GM18505 (cell line): ENCODE measurements at regions not wholly inside any gene's neighbourhood (a gene's known extent, or its start where the extent isn't known, plus 50 kb on each side); places are given as distances from the start of the nearest gene placed in this dataset.

ENCODE experiments used
- ATAC-seq: cut with Tn5 transposase; IDR thresholded peaks from one replicate; pipeline ENCODE4 v1.9.1; 2021; ENCODE audit not compliant: unreplicated experiment
- POLR2A ChIP-seq: IDR thresholded peaks from 4 replicates; pipeline ENCODE4 v1.6.1; 2011; ENCODE audit warnings: borderline replicate concordance; ENCODE audit not compliant: insufficient read depth, insufficient read length; ENCODE audit errors: extremely low read depth

DNA sequence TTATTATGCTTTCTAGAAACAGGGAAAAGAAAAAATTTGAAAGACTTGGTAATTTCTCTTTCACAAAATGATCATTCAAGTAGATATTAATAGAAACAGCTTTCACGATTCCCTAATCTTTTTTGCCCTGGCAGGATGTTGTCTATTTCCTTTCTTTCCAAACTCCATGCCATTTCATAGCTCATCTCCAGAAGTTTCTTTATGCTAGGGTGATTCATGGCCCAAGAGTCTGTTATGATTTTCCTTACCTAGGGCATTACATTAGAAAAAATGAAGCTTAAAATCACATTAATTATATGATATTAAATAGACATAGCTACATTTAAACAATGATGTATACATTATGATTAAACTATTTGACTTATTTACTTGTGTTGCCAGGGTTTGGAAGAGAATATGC lies 762.1 kb downstream of the LTN1 start:
- TF ChIP-seq POLR2A = no peak
- no peak for ATAC-seq

DNA sequence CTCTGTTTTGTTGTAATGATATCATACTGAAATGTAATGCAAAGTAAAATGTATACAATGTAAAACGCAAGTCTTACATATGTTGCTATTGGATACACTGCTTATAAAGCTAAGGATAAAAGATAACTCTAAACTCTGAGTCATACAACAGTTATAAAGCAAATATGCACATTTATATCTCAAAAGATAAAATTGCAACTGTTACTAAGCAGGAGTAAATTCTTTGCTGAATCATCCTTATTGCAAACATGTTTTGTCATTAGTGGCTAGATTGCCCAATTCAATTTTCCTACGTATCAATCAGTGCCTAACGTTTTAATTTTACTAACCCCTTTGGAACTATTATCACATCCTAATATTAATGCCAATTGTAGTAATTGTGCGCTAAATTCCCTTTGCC lies 762.9 kb downstream of the LTN1 start:
- no peak for TF ChIP-seq POLR2A
- ATAC-seq = no peak

DNA sequence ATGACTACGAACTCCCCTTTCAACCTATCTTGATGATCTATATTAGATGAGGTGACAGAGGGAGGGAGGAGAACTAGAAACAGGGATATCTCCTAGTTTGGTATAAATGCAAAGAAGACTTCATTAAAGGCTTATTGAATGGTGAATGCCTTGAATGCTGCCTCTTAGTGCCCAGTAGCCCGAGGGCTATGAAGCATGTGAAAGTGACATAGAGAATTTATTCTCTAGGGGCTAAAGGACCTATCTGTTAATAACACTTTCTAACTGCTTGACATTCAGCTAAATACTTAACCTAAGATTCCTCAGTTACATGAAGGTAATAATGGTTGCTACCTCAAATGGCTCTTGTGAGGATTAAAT lies 764.1 kb downstream of the LTN1 start:
- no peak for TF ChIP-seq POLR2A
- no peak for ATAC-seq

DNA sequence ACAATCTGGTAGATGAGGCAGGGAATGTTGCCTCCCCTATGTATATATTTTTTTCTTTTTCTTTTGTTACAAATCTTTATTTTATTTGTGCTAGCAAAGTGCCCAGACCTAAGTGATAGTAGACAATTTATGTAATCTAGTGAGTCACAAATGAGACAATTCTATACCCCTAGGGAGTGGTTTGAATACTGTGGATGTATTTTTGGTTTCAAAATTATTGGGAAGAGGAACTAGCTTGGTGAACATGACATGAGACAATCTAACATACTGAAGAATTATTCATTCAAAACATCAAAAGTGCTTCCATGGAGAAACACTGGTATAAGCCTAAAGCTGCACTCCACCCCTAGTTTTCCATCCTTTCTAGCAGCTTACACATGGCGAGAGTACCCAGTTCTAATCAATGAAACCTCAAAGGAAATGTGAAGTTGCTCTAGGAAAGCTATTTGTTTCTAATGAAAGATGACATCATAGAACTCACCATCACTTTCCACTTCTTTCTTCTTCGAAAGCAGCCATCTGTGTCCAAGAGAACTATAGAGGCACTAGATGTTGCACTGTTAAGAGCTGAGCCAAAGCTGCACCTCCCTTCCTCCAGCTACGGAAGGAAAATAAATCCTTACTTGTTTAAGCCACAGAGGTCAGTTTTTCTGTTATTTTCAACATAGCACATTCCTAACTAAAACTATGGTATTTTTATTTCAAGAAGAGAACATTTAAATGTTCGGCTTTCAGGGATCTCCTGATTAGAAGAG lies 764.6 kb downstream of the LTN1 start:
- no peak for TF ChIP-seq POLR2A
- ATAC-seq = no peak

DNA sequence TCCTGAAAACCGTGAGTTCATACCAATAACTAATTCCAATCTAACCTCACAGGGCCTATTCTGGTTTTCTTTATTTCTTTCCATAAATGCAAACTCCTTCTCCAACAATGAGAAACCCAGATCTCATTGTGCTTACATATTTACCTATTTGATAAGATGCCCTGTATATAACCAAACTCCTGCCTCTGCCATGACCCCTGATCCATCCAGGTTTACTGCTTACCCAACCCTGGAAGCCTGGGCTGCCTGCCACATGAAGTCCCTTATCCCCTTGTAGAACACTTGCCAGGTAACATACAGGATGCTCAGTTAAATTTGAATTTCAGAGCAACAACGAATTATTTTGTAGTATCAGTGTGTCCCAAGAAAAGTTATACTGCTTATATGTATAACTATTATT lies 766.1 kb downstream of the LTN1 start:
- ATAC-seq = no peak
- no peak for TF ChIP-seq POLR2A

DNA sequence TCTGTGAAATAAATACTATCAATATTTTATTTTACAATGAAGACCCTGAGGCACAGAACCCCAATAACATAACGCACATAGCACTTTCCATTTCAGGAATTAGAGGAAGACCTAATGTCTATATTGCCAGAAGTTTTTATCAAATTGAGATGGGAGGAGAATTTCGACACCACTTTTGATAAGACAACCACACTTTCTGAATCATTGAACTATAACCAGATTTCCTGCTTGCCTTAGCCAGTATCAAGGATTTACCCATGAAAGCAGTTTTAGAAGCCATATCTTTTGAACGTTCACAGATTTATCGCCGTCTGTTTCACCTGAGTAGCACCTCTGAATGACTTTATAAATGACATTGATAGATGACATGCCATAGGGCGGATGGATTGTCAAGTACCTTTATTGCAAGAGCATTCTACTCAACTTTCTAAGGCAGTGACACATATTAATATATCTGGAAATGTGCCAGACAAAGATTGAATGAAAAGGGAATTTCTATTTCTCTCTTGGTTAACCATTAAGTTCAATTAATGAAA lies 768.4 kb downstream of the LTN1 start:
- no peak for TF ChIP-seq POLR2A
- ATAC-seq = no peak

DNA sequence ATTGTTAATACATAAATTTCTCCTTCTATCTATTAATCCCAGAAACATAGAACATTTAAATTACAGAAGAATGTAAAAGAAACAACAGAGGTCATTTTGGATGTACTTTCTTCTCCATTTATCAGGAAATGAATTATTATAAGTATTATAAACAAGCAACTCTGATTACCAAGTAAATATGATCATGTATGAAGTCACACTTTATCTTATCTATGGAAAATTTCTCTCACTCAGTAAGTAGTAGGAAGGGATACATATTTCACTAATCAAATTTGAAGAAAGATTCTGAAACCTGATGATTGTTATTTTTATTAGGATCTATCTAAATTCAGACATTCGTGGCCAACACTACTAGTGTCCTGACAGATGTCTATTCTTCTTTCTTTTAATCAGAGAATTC lies 770.7 kb downstream of the LTN1 start:
- no peak for TF ChIP-seq POLR2A
- ATAC-seq = no peak

DNA sequence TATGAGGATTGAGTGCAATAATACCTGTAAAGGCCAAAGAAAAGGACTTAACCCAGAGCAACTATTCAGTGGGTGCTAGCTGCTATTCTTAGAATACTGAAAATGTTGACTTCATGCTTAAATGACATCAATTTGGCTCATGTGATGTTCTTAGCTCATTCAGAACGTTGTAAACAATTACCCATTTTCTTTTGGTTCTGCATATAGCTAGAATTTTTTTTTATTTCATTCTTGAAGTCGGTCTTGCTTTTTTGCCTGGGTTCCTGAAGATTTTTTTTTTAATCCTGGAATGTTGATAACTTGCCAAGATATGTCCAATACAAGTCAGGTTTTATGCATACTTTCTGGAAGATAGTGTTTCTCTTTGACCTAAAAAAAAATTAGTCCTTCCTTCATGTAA lies 772.0 kb downstream of the LTN1 start:
- TF ChIP-seq POLR2A = no peak
- ATAC-seq = no peak

DNA sequence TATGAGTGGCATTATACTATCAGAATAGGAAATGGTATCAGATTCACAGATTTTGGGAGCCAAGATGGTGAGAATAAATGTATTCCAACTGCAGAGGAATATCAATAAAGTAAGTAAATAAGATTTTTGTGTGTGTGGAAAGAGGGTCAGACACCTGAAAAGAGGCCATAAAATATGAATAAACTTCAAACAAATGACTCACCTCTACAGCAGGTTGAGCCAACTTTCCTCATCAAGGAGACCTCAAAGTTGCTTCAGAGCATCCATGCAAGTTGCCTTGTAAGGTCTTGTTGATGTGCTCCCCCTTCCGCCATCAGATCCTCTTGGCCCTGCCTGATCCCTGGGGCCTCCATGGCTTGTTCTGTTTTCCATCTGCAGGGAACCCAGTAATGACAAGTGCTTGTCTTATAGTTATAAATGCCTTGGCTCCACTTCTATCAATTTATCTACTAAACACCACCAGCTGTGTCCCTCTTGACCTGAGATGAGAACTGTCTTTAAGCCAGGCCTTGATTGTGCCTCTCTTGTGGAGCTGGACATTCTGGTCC lies 775.6 kb downstream of the LTN1 start:
- no peak for TF ChIP-seq POLR2A
- no peak for ATAC-seq

DNA sequence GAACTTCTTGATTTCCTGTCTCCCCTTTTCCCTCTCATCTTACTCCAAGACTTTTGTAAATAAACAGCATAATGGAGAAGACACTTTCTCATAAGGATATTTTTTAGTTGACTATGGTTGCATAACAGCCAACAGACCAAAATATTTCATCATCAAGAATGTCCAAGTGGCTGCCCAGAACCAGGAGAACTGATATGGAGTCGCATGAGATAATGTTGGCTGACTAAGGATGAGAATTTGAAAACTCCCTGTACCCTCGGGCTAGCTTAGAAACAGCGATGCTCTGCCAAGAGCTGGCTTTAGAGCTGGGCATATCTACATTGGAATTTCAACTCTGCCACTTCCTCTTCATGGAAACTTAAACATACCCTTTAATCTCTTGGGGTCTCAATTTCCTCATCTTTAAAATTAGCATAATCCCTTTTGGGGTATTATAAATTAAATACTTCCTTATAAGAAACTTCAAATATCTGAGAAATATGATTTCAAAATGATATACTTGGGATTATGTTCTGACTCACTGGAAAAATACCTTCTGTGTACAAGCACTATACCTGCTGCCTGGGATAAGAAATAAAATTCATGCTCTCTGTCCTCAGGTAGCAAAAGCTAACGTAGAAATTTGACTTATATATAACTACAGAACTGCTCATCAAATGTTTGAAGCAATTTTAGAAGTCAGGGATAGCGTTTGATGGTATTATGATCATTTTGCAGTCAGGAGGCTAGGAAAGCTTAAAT lies 777.3 kb downstream of the LTN1 start:
- ATAC-seq = no peak
- TF ChIP-seq POLR2A = no peak

DNA sequence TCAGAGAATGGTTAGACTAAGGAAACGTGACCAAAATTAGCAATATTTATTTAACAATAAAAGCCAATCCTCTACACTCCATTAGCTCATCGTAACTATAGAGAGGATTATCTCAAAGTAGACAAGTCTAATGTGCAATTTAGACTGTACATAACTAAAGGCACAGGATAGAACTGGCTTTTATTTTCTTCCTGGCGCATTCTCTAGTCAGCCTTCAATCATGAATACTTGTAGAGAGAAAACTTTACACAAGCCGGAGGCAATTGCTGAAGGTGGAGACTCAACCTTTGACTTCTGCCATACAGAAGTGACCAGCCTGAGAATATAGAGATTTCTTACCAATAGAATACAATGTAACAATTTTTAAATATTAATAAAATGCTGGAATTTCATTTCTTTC lies 777.9 kb downstream of the LTN1 start:
- no peak for TF ChIP-seq POLR2A
- no peak for ATAC-seq

DNA sequence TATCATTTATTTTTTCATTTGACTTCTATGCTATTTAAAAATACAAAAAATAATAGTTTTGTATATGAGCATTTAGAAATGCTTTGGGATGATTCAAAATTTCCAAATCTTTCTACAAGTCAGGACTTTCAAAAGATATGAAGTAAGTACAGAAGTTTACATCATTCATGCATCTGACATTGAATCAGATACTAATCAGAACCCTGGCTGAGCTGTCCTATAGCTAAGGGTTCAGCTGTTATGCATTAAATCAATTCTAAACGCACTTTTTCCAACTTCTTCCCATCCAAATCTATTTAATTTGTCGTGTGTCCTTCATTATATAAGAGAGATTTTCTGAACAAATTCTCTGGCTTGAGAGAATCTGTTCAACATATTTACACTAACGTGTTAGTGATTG lies 779.4 kb downstream of the LTN1 start:
- TF ChIP-seq POLR2A = no peak
- ATAC-seq = no peak

DNA sequence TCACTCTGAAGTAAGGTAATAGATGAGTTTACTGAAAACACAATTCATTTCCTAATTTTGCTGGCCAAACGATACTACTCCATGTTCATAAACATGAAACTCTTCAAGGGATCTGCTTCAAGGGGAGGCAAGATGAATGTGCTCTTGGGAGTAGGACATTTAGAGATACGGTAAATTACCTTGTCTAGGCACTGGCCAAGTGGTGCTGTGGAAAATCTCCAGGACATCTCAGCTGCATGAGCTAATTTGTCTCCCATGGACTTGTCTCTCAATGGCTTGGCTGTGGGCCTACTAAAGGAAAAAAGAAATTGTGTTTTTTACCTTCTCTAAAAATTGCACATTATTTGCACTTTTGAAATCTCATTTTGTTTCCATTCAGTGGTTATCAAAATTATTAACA lies 780.6 kb downstream of the LTN1 start:
- ATAC-seq = no peak
- no peak for TF ChIP-seq POLR2A
